HL-60 (cell line): ENCODE measurements at regions not wholly inside any gene's neighbourhood (a gene's known extent, or its start where the extent isn't known, plus 50 kb on each side); places are given as distances from the start of the nearest gene placed in this dataset.

Experiments
- CTCF ChIP-seq: IDR thresholded peaks from one replicate; pipeline ENCODE4 v1.5.1; 2011; ENCODE audit warnings: low read length, control low read depth, inconsistent platforms; ENCODE audit not compliant: insufficient read depth
- GABPA ChIP-seq: IDR thresholded peaks from 2 replicates; pipeline ENCODE4 v1.6.1; 2012; ENCODE audit warnings: low read depth
- POLR2AphosphoS5 ChIP-seq: IDR thresholded peaks from 2 replicates; pipeline ENCODE4 v1.6.1; 2012; ENCODE audit warnings: low read depth
- REST ChIP-seq: IDR thresholded peaks from 2 replicates; pipeline ENCODE4 v1.6.1; 2012; ENCODE audit warnings: low read depth; ENCODE audit not compliant: insufficient replicate concordance
- SPI1 ChIP-seq: IDR thresholded peaks from 2 replicates; pipeline ENCODE4 v1.6.1; 2012; ENCODE audit warnings: low read depth, mild to moderate bottlenecking, borderline replicate concordance

- no peak for TF ChIP-seq CTCF
- TF ChIP-seq POLR2AphosphoS5 = no peak
- no peak for TF ChIP-seq GABPA
- no peak for TF ChIP-seq REST
- no peak for TF ChIP-seq SPI1
Observed at GRCh38 chr2:144083211-144083610, 436.7 kb downstream of the ZEB2 start.
